HepG2 (cell line): ENCODE measurements at regions not wholly inside any gene's neighbourhood (a gene's known extent, or its start where the extent isn't known, plus 50 kb on each side); places are given as distances from the start of the nearest gene placed in this dataset.

ENCODE experiments used
- ARID3A ChIP-seq: IDR thresholded peaks from 2 replicates; pipeline ENCODE4 v1.6.1; 2012; ENCODE audit warnings: low read depth, low read length, improper control_type of control experiment
- ATAD3A ChIP-seq: sonication (generic); formaldehyde crosslinking; IDR thresholded peaks from 2 replicates; pipeline ENCODE4 v1.4.0; 2020; ENCODE audit warnings: missing genetic modification reagents
- CENPX ChIP-seq: sonication (generic); formaldehyde crosslinking; IDR thresholded peaks from 2 replicates; pipeline ENCODE4 v1.9.0; 2021; ENCODE audit warnings: mild to moderate bottlenecking, missing genetic modification reagents, moderate library complexity
- ETV6 ChIP-seq: sonication (generic); formaldehyde crosslinking; conservative IDR thresholded peaks from 2 replicates; pipeline ENCODE4 v1.4.0; 2020; ENCODE audit warnings: missing genetic modification reagents
- FOXA3 ChIP-seq: IDR thresholded peaks from 2 replicates; pipeline ENCODE4 v1.6.1; 2016; ENCODE audit warnings: missing genetic modification reagents, missing compliant biosample characterization
- HBP1 ChIP-seq: IDR thresholded peaks from 2 replicates; pipeline ENCODE4 v1.6.1; 2016; ENCODE audit warnings: low read depth, control low read depth
- KLF13 ChIP-seq: sonication (generic); formaldehyde crosslinking; IDR thresholded peaks from 2 replicates; pipeline ENCODE4 v1.4.0; 2020; ENCODE audit warnings: mild to moderate bottlenecking, missing genetic modification reagents
- MAX ChIP-seq: IDR thresholded peaks from 2 replicates; pipeline ENCODE4 v1.6.1; 2012; ENCODE audit warnings: inconsistent platforms
- NAIF1 ChIP-seq: sonication (generic); formaldehyde crosslinking; IDR thresholded peaks from 2 replicates; pipeline ENCODE4 v1.5.0; 2020; ENCODE audit warnings: mild to moderate bottlenecking, missing genetic modification reagents, borderline replicate concordance
- NCOR1 ChIP-seq: fragments of 200-600 bp; sonication (generic); IDR thresholded peaks from 2 replicates; pipeline ENCODE4 v1.7.0; 2017; ENCODE audit warnings: antibody characterized with exemption, low read length, borderline replicate concordance
- SIN3A ChIP-seq: IDR thresholded peaks from 2 replicates; pipeline ENCODE4 v1.6.1; 2011; ENCODE audit warnings: low read depth, mild to moderate bottlenecking, control low read depth, low read length, borderline replicate concordance
- SMYD3 ChIP-seq: sonication (generic); formaldehyde crosslinking; IDR thresholded peaks from 2 replicates; pipeline ENCODE4 v1.8.1; 2023; ENCODE audit warnings: mild to moderate bottlenecking, missing genetic modification reagents
- YEATS4 ChIP-seq: sonication (generic); formaldehyde crosslinking; IDR thresholded peaks from 2 replicates; pipeline ENCODE4 v1.4.0; 2020; ENCODE audit warnings: missing genetic modification reagents, borderline replicate concordance
- ZFX ChIP-seq: sonication (generic); formaldehyde crosslinking; IDR thresholded peaks from 2 replicates; pipeline ENCODE4 v1.4.0; 2020; ENCODE audit warnings: mild to moderate bottlenecking, low read depth, missing genetic modification reagents, moderate library complexity
- ZFY ChIP-seq: sonication (generic); formaldehyde crosslinking; IDR thresholded peaks from 2 replicates; pipeline ENCODE4 v1.4.0; 2020; ENCODE audit warnings: missing genetic modification reagents
- ZNF207 ChIP-seq: fragments of 450-650 bp; IDR thresholded peaks from 2 replicates; pipeline ENCODE4 v1.6.1; 2016; ENCODE audit warnings: antibody characterized with exemption, borderline replicate concordance
- ZNF292 ChIP-seq: sonication (generic); formaldehyde crosslinking; IDR thresholded peaks from 2 replicates; pipeline ENCODE4 v1.8.1; 2022; ENCODE audit warnings: mild to moderate bottlenecking, low read depth, missing genetic modification reagents, borderline replicate concordance
- ZNF574 ChIP-seq: sonication (generic); formaldehyde crosslinking; IDR thresholded peaks from 2 replicates; pipeline ENCODE4 v1.4.0; 2020; ENCODE audit warnings: missing genetic modification reagents
- ZNF577 ChIP-seq: sonication (generic); formaldehyde crosslinking; IDR thresholded peaks from 2 replicates; pipeline ENCODE4 v1.4.0; 2020; ENCODE audit warnings: mild to moderate bottlenecking, low read depth, missing genetic modification reagents, borderline replicate concordance
- ZNF710 ChIP-seq: sonication (generic); formaldehyde crosslinking; IDR thresholded peaks from 2 replicates; pipeline ENCODE4 v1.5.0; 2020; ENCODE audit warnings: mild to moderate bottlenecking, missing genetic modification reagents, borderline replicate concordance

GRCh38 chr1:94755675-94756074, 64.5 kb upstream of the SLC44A3 start (continued):
- TF ChIP-seq KLF13 (CRISPR knock-in tag): no peak
- no peak for TF ChIP-seq ZNF710 (CRISPR knock-in tag)
- TF ChIP-seq YEATS4 (CRISPR knock-in tag): no peak
- no peak for TF ChIP-seq NCOR1
- TF ChIP-seq ZNF207: no peak
- TF ChIP-seq CENPX (CRISPR knock-in tag): no peak
- TF ChIP-seq ZFX (CRISPR knock-in tag): 0 out of 2 replicates have a peak, but pooled peaks have one; percentile 33
- TF ChIP-seq FOXA3 (CRISPR knock-in tag): peak; percentile 58
- TF ChIP-seq HBP1 (CRISPR knock-in tag): no peak
- no peak for TF ChIP-seq NAIF1 (CRISPR knock-in tag)
- TF ChIP-seq SIN3A: no peak
- no peak for TF ChIP-seq SMYD3 (CRISPR knock-in tag)
- TF ChIP-seq ZNF574 (CRISPR knock-in tag): 0 out of 2 replicates have a peak, but pooled peaks have one; percentile 18
- TF ChIP-seq ARID3A: peak; percentile 34; the same call in 1 of the 2 replicates
- no peak for TF ChIP-seq ZNF577
- TF ChIP-seq ZFY (CRISPR knock-in tag): peak; percentile 31; the same call in 1 of the 2 replicates
- no peak for TF ChIP-seq ATAD3A (CRISPR knock-in tag)
- TF ChIP-seq ETV6: no peak
- 0 out of 2 replicates have a peak, but pooled peaks have one; percentile 39 for TF ChIP-seq MAX
- TF ChIP-seq ZNF292 (CRISPR knock-in tag): 0 out of 2 replicates have a peak, but pooled peaks have one; percentile 46
